PC-3 (cell line): ENCODE measurements at regions not wholly inside any gene's neighbourhood (a gene's known extent, or its start where the extent isn't known, plus 50 kb on each side); places are given as distances from the start of the nearest gene placed in this dataset.

Source experiments
- CTCF ChIP-seq: fragments of 300-600 bp; sonication (generic); conservative IDR thresholded peaks from 2 replicates; pipeline ENCODE4 v1.5.1; 2017; ENCODE audit warnings: antibody characterized with exemption, low read depth, mild to moderate bottlenecking, low read length
- EZH2 ChIP-seq: fragments of 300-600 bp; sonication (generic); IDR thresholded peaks from one replicate; pipeline ENCODE4 v1.6.1; 2017; ENCODE audit warnings: antibody characterized with exemption, mild to moderate bottlenecking, low read length; ENCODE audit not compliant: unreplicated experiment
- EZH2phosphoT487 ChIP-seq: fragments of 300-600 bp; sonication (generic); IDR thresholded peaks from 2 replicates; pipeline ENCODE4 v1.6.1; 2018; ENCODE audit warnings: mild to moderate bottlenecking, antibody characterized with exemption, low read length, borderline replicate concordance

- no peak for TF ChIP-seq CTCF
- TF ChIP-seq EZH2phosphoT487 = no peak
- no peak for TF ChIP-seq EZH2
Observed at GRCh38 chr16:63982110-63982509, 1139.8 kb downstream of the CDH11 start.
